MM.1S (cell line): ENCODE measurements at regions not wholly inside any gene's neighbourhood (a gene's known extent, or its start where the extent isn't known, plus 50 kb on each side); places are given as distances from the start of the nearest gene placed in this dataset.

Experiments
- DNase-seq: peaks from one replicate; pipeline ENCODE4 v3.0.0-alpha.2; 2015
- H2AFZ ChIP-seq: fragments of 300-600 bp; sonication (generic); 2 replicates; pipeline ENCODE4 v1.6.0; 2016; ENCODE audit warnings: antibody characterized with exemption, low read length
- H3F3A ChIP-seq: fragments of 300-600 bp; sonication (generic); 2 replicates; pipeline ENCODE4 v1.6.1; 2016; ENCODE audit warnings: mild to moderate bottlenecking, antibody characterized with exemption, low read length, moderate library complexity, mixed read lengths; ENCODE audit not compliant: insufficient read depth
- H3K27ac ChIP-seq: fragments of 300-600 bp; sonication (generic); 2 replicates; pipeline ENCODE4 v1.5.1; 2016; ENCODE audit warnings: mild to moderate bottlenecking, low read length
- H3K27me3 ChIP-seq: fragments of 300-600 bp; sonication (generic); replicated peaks from 2 replicates; pipeline ENCODE4 v1.6.0; 2016; ENCODE audit warnings: low read length; ENCODE audit not compliant: insufficient read depth
- H3K36me3 ChIP-seq: fragments of 300-600 bp; sonication (generic); replicated peaks from 2 replicates; pipeline ENCODE4 v1.6.1; 2016; ENCODE audit warnings: mild to moderate bottlenecking, low read length, mixed read lengths; ENCODE audit not compliant: insufficient read depth
- H3K4me1 ChIP-seq: fragments of 300-600 bp; sonication (generic); 2 replicates; pipeline ENCODE4 v1.6.1; 2016; ENCODE audit warnings: low read length, mixed read lengths
- H3K4me2 ChIP-seq: fragments of 300-600 bp; sonication (generic); 2 replicates; pipeline ENCODE4 v1.6.0; 2016; ENCODE audit warnings: low read depth, low read length
- H3K4me3 ChIP-seq: fragments of 300-600 bp; sonication (generic); 2 replicates; pipeline ENCODE4 v1.5.1; 2016; ENCODE audit warnings: low read length, mixed read lengths
- H3K79me2 ChIP-seq: fragments of 300-600 bp; sonication (generic); 2 replicates; pipeline ENCODE4 v1.6.1; 2016; ENCODE audit warnings: mixed run types, low read length, mixed read lengths
- H3K9ac ChIP-seq: fragments of 300-600 bp; sonication (generic); 2 replicates; pipeline ENCODE4 v1.6.1; 2016; ENCODE audit warnings: low read length, mixed read lengths
- H3K9me2 ChIP-seq: fragments of 300-600 bp; sonication (generic); replicated peaks from 2 replicates; pipeline ENCODE4 v1.6.1; 2016; ENCODE audit warnings: mild to moderate bottlenecking, low read length, mixed read lengths; ENCODE audit not compliant: insufficient read depth
- H3K9me3 ChIP-seq: fragments of 300-600 bp; sonication (generic); replicated peaks from 2 replicates; pipeline ENCODE4 v1.6.1; 2016; ENCODE audit warnings: mild to moderate bottlenecking, low read length, mixed read lengths; ENCODE audit not compliant: insufficient read depth
- H4K20me1 ChIP-seq: fragments of 300-600 bp; sonication (generic); 2 replicates; pipeline ENCODE4 v1.6.1; 2016; ENCODE audit warnings: mild to moderate bottlenecking, low read length, moderate library complexity, mixed read lengths; ENCODE audit not compliant: insufficient read depth
- CTCF ChIP-seq: fragments of 300-600 bp; sonication (generic); IDR thresholded peaks from 2 replicates; pipeline ENCODE4 v1.5.1; 2016; ENCODE audit warnings: antibody characterized with exemption, low read length, mixed read lengths
- EZH2 ChIP-seq: fragments of 300-600 bp; sonication (generic); optimal IDR thresholded peaks from 2 replicates; pipeline ENCODE3; 2017; ENCODE audit warnings: low read depth, mild to moderate bottlenecking, antibody characterized with exemption, low read length, mixed read lengths
- EZH2phosphoT487 ChIP-seq: fragments of 300-600 bp; sonication (generic); IDR thresholded peaks from 2 replicates; pipeline ENCODE4 v1.6.1; 2018; ENCODE audit warnings: antibody characterized with exemption, low read length

- H3K9me3 ChIP-seq: no peaks in the 10 kb centered on the region
- H4K20me1 ChIP-seq: no peaks in the 10 kb centered on the region
- H3K27me3 ChIP-seq: no peaks in the 10 kb centered on the region
- no peak for DNase-seq
- no peaks in the 10 kb centered on the region for H3K9me2 ChIP-seq
- H3K36me3 ChIP-seq: no peaks in the 10 kb centered on the region
- no peak overlapping the region for H3K27ac ChIP-seq
- no peak overlapping the region for H3K4me2 ChIP-seq
- H3K4me1 ChIP-seq: no peaks in the 10 kb centered on the region
- no peaks in the 10 kb centered on the region for H3F3A ChIP-seq
- H2AFZ ChIP-seq: no peak overlapping the region
- TF ChIP-seq CTCF (no peak), EZH2phosphoT487 (no peak), EZH2 (no peak)
- no peaks in the 10 kb centered on the region for H3K79me2 ChIP-seq
- no peak overlapping the region for H3K9ac ChIP-seq
- H3K4me3 ChIP-seq: no peak overlapping the region
These were observed 156.7 kb downstream of the DCAF12L1 start for GRCh38 chrX:126395909-126396308.

- H3K36me3 ChIP-seq: no peaks in the 10 kb centered on the region
- no peaks in the 10 kb centered on the region for H3K27me3 ChIP-seq
- no peaks in the 10 kb centered on the region for H3K9me3 ChIP-seq
- no peak overlapping the region for H3K27ac ChIP-seq
- no peak for DNase-seq
- TF ChIP-seq CTCF (no peak), EZH2phosphoT487 (no peak)
- H3K79me2 ChIP-seq: no peaks in the 10 kb centered on the region
- no peaks in the 10 kb centered on the region for H3F3A ChIP-seq
- no peak overlapping the region for H3K4me3 ChIP-seq
- no peak overlapping the region for H3K4me2 ChIP-seq
- no peak overlapping the region for H3K9ac ChIP-seq
- no peaks in the 10 kb centered on the region for H3K4me1 ChIP-seq
- H3K9me2 ChIP-seq: no peaks in the 10 kb centered on the region
- H4K20me1 ChIP-seq: no peaks in the 10 kb centered on the region
- H2AFZ ChIP-seq: no peak overlapping the region
These were observed 157.9 kb downstream of the DCAF12L1 start for GRCh38 chrX:126394681-126395080.

- Histone ChIP-seq H3K4me3 (no peak overlapping the region), H3K9me3 (no peaks in the 10 kb centered on the region), H3K9me2 (no peaks in the 10 kb centered on the region), H3K4me1 (no peaks in the 10 kb centered on the region), H3K27ac (no peak overlapping the region), H3K27me3 (no peaks in the 10 kb centered on the region), H3K4me2 (no peak overlapping the region), H3K9ac (no peak overlapping the region), H3F3A (no peaks in the 10 kb centered on the region), H2AFZ (no peak overlapping the region), H4K20me1 (no peaks in the 10 kb centered on the region), H3K79me2 (no peaks in the 10 kb centered on the region), H3K36me3 (no peaks in the 10 kb centered on the region)
- TF ChIP-seq EZH2phosphoT487 (no peak), EZH2 (no peak), CTCF (no peak)
- DNase-seq: no peak
These were observed 159.3 kb downstream of the DCAF12L1 start for GRCh38 chrX:126393284-126393683.
